HEK293T (cell line): ENCODE measurements at regions not wholly inside any gene's neighbourhood (a gene's known extent, or its start where the extent isn't known, plus 50 kb on each side); places are given as distances from the start of the nearest gene placed in this dataset.
"Not testable (repeated sequence)": the region's sequence is repeated elsewhere in the genome, so short reads cannot be mapped to it uniquely, and the experiment has no call there.

Experiments used
- CTCF ChIA-PET: fragments of 350-600 bp; formaldehyde crosslinking; extraction: SDS; loops from one replicate; lab custom pipeline; 2021; ENCODE audit warnings: antibody characterized with exemption, inconsistent platforms; lab: Yijun Ruan, JAX
- POLR2A ChIA-PET: fragments of 350-600 bp; formaldehyde crosslinking; extraction: SDS; loops from one replicate; lab custom pipeline; 2020; ENCODE audit warnings: antibody characterized with exemption, inconsistent platforms; lab: Yijun Ruan, JAX
- DNase-seq: peaks from one replicate; pipeline ENCODE4 v3.0.0; 2012; ENCODE audit warnings: mixed read lengths; ENCODE audit errors: extremely low spot score
- ARNT ChIP-seq: fragments of 450-650 bp; IDR thresholded peaks from 2 replicates; pipeline ENCODE4 v1.6.1; 2017; ENCODE audit warnings: mild to moderate bottlenecking
- BHLHE40 ChIP-seq: fragments of 450-650 bp; IDR thresholded peaks from 2 replicates; pipeline ENCODE4 v1.6.1; 2016; ENCODE audit warnings: mild to moderate bottlenecking, moderate library complexity, borderline replicate concordance
- CTBP1 ChIP-seq: fragments of 450-650 bp; IDR thresholded peaks from 2 replicates; pipeline ENCODE4 v1.6.1; 2016; ENCODE audit warnings: borderline replicate concordance
- ELF4 ChIP-seq: fragments of 450-650 bp; IDR thresholded peaks from 2 replicates; pipeline ENCODE4 v1.6.1; 2017; ENCODE audit warnings: antibody characterized with exemption
- FOXA1 ChIP-seq: fragments of 450-650 bp; IDR thresholded peaks from 2 replicates; pipeline ENCODE4 v1.6.1; 2016; ENCODE audit warnings: mild to moderate bottlenecking
- FOXK2 ChIP-seq: fragments of 450-650 bp; IDR thresholded peaks from 2 replicates; pipeline ENCODE4 v1.6.1; 2016; ENCODE audit warnings: mild to moderate bottlenecking
- FOXM1 ChIP-seq: fragments of 450-650 bp; IDR thresholded peaks from 2 replicates; pipeline ENCODE4 v1.6.1; 2017; ENCODE audit warnings: mild to moderate bottlenecking, borderline replicate concordance
- HDGF ChIP-seq: fragments of 450-650 bp; IDR thresholded peaks from 2 replicates; pipeline ENCODE4 v1.6.1; 2017; ENCODE audit warnings: antibody characterized with exemption, borderline replicate concordance
- L3MBTL2 ChIP-seq: fragments of 450-650 bp; conservative IDR thresholded peaks from 2 replicates; pipeline ENCODE4 v1.6.1; 2016; ENCODE audit warnings: mild to moderate bottlenecking
- LEF1 ChIP-seq: fragments of 450-650 bp; IDR thresholded peaks from 2 replicates; pipeline ENCODE4 v1.6.1; 2017; ENCODE audit warnings: mild to moderate bottlenecking, borderline replicate concordance
- NFRKB ChIP-seq: fragments of 450-650 bp; IDR thresholded peaks from 2 replicates; pipeline ENCODE4 v1.6.1; 2016; ENCODE audit warnings: mild to moderate bottlenecking, moderate library complexity
- SP1 ChIP-seq: fragments of 450-650 bp; IDR thresholded peaks from 2 replicates; pipeline ENCODE4 v1.6.1; 2017
- SUZ12 ChIP-seq: fragments of 450-650 bp; IDR thresholded peaks from 2 replicates; pipeline ENCODE4 v1.6.1; 2016; ENCODE audit warnings: mild to moderate bottlenecking
- TARDBP ChIP-seq: fragments of 450-650 bp; IDR thresholded peaks from 2 replicates; pipeline ENCODE4 v1.6.1; 2016
- ZNF384 ChIP-seq: fragments of 450-650 bp; IDR thresholded peaks from 2 replicates; pipeline ENCODE4 v1.6.1; 2016
- TF ChIP-seq, protein P1 (sequence below): fragments of 450-650 bp; IDR thresholded peaks from 2 replicates; pipeline ENCODE4 v1.6.1; 2016

DNA sequence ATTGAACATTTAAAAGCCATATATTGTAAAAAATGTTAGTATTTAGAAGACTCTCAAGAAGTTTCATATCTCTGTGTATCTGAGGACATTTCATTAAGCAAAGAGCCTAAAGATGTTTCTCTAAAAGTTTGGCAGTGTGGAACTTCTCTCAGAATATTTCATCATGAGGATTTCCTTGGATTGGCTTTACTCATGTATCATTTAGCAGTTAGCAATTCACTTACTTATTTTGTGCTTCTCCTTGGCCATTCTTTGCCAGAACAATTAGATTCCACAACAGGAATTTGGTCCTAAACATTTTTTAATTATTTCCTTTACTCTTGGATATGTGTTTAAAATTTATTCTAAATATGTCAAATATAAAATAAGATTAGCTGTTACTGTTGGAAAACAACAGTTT, 345.0 kb upstream of the LRRTM4 start:
- no peak for DNase-seq
- ChIA-PET CTCF (no interaction called here), POLR2A (no interaction called here)
- TF ChIP-seq ELF4, result no peak

DNA sequence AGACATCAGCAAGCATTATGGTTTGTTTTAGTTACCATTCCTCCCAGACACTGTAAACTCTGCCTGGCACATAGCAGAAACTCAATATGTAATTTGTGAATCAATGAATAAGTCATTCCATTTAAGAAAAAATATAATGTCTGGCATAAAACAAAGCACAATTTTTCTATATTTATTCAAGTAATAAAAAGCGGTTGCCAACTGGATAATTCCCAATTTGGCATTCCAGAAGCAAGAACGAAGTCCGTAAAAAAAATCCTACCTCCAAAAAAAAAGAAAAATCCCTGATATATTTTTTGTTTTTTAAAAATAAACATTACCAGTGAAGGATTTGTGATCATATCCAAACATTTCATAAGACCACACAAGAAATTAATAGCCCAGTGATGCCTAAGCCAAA, 351.3 kb upstream of the LRRTM4 start:
- TF ChIP-seq FOXA1 (no peak), TARDBP (no peak), NFRKB (no peak)
- no peak for DNase-seq
- POLR2A ChIA-PET, result no interaction called here
- CTCF ChIA-PET, result no interaction called here

DNA sequence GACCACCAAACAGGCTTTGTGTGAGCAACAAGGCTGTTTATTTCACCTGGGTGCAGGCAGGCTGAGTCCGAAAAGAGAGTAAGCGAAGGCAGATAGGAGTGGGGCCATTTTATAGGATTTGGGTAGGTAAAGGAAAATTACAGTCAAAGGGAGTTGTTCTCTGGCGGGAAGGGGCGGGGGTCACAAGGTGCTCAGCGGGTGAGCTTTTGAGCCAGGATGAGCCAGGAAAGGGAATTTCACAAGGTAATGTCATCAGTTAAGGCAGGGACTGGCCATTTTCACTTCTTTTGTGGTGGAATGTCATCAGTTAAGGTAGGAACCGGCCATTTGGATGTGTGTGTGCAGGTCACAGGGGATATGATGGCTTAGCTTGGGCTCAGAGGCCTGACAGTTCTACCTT, 378.0 kb upstream of the LRRTM4 start:
- DNase-seq, POLR2A ChIA-PET, CTCF ChIA-PET: not testable (repeated sequence)

DNA sequence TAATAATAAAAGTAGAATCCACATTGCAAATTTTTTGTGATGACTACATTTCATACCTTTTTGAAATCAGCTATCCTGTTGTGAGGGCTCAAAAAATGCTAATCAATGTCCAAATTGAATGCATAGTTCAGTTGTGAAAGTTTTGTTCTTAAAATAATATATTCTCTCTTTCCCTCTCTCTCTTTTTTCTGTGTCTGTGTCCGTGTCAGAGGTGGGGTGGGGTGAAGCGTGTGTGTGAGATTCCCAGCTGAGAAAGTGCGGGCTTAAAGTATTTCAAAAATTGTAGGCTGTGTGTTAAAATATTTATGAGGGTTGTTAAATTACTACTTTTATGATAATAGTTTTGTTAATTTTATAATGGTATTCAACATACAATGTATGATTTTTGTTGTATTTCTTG, 388.0 kb upstream of the LRRTM4 start:
- DNase-seq, result no peak
- POLR2A ChIA-PET, result no interaction called here
- CTCF ChIA-PET, result no interaction called here
- TF ChIP-seq ELF4 (no peak), TARDBP (no peak), BHLHE40 (no peak), CTBP1 (no peak), FOXA1 (no peak), HDGF (no peak)
- TF ChIP-seq, protein P1, sequence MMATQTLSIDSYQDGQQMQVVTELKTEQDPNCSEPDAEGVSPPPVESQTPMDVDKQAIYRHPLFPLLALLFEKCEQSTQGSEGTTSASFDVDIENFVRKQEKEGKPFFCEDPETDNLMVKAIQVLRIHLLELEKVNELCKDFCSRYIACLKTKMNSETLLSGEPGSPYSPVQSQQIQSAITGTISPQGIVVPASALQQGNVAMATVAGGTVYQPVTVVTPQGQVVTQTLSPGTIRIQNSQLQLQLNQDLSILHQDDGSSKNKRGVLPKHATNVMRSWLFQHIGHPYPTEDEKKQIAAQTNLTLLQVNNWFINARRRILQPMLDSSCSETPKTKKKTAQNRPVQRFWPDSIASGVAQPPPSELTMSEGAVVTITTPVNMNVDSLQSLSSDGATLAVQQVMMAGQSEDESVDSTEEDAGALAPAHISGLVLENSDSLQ, result no peak

DNA sequence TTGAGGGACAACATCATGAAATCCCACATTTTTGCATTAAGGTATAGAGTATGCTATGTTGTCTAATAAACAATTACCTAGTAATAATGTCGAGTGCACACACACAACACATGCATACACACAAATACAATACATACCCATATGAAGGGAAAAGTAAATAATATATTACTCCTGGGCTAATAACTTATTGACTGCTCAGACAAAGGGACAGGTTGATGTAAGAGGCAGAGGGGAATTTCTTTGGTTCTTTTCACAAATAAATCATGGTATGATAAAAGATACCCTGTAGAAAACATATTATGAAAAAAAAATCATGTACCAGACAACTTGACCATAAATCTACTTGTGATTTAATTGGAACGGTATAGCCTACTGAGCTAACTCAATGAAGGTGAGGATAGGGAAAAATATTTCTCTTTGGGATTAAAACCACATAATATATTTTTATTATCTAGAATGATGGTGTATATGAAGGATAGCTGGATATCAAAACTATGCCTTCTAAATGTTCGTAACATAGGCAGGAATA, 398.7 kb upstream of the LRRTM4 start:
- CTCF ChIA-PET, result no interaction called here
- DNase-seq, result no peak
- POLR2A ChIA-PET, result no interaction called here
- no peak for TF ChIP-seq CTBP1
- no peak for TF ChIP-seq ARNT
- no peak for TF ChIP-seq ZNF384
- TF ChIP-seq, protein P1, result no peak
- TF ChIP-seq LEF1, result no peak
- no peak for TF ChIP-seq FOXA1
- no peak for TF ChIP-seq SUZ12
- no peak for TF ChIP-seq ELF4
- TF ChIP-seq TARDBP, result no peak
- TF ChIP-seq SP1, result no peak
- TF ChIP-seq NFRKB, result no peak
- no peak for TF ChIP-seq BHLHE40
- TF ChIP-seq FOXM1, result no peak
- TF ChIP-seq L3MBTL2, result no peak
- TF ChIP-seq HDGF, result no peak
- TF ChIP-seq FOXK2, result no peak

DNA sequence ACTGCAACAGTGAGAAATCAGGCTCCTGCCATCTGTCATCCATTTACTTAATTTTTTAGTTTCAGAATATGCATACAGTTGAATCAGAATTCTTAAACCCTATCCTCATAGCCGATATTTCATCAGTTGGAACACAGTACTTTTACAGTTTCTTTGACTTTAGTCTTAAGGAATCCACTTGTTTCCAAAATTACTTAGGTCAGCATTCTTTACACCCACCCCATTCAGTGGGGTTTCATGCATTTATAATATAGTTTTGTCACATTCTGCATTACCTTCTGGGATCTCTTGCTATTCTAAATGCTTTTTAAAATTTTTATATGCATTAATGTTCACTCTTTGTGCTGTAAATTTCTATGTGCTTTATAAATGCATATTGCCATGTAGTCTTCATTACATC, 400.4 kb upstream of the LRRTM4 start:
- TF ChIP-seq FOXA1 (no peak), TARDBP (no peak), FOXM1 (no peak), ZNF384 (no peak), FOXK2 (no peak), SP1 (no peak), BHLHE40 (no peak), ELF4 (no peak), SUZ12 (no peak), HDGF (no peak), L3MBTL2 (no peak), CTBP1 (no peak), NFRKB (no peak), ARNT (no peak), LEF1 (no peak)
- TF ChIP-seq, protein P1, result no peak
- ChIA-PET CTCF (interaction anchor here (1.1 kb wide), 1 partner anchor 284 kb away, joined by 5 read pairs; no protein-coding TSS in a partner anchor), POLR2A (no interaction called here)
- DNase-seq, result no peak

DNA sequence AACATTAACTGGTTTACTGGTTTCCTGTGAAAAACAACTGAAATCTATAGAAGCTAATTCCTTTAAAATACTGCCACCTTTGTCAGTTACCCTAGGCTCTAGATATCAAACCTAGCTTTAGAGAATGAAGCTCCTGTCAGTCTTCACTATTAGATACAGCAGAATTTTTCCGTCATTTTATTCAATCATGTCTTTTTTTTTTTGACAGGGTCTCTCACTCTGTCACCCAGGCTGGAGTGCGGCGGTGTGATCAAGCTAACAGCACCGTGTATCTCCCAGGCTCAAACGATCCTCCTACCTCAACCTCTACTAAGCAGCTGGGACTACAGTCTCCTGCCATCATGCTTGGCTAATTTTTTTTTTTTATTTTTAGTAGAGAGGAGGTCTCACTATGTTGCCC, 415.2 kb upstream of the LRRTM4 start:
- POLR2A ChIA-PET, result no interaction called here
- TF ChIP-seq SUZ12 (no peak), CTBP1 (no peak), NFRKB (no peak), FOXM1 (no peak), BHLHE40 (no peak), TARDBP (no peak), FOXK2 (no peak), SP1 (no peak), LEF1 (no peak), ELF4 (no peak), ARNT (no peak), ZNF384 (no peak), HDGF (no peak), FOXA1 (no peak), L3MBTL2 (no peak)
- TF ChIP-seq, protein P1, result no peak
- no peak for DNase-seq
- CTCF ChIA-PET, result interaction anchor here (0.5 kb wide), 1 partner anchor 40 kb away, joined by 7 read pairs; no protein-coding TSS in a partner anchor
